Caco-2 (cell line): ENCODE measurements at regions not wholly inside any gene's neighbourhood (a gene's known extent, or its start where the extent isn't known, plus 50 kb on each side); places are given as distances from the start of the nearest gene placed in this dataset.

Source experiments
- BruUV-seq: library from RNA; stranded (reverse); fragments of 400-500 nt; replicated peaks from 2 replicates; lab custom pipeline; 2021; lab: Mats Ljungman, UMichigan
- CTCF ChIA-PET: fragments of 300-600 bp; sonication (Branson Sonifier 250); formaldehyde crosslinking; loops from one replicate; lab custom pipeline; 2022; ENCODE audit warnings: antibody characterized with exemption; lab: Charles Lee
- POLR2A ChIA-PET: fragments of 300-600 bp; sonication (Branson Sonifier 250); formaldehyde crosslinking; loops from one replicate; lab custom pipeline; 2022; ENCODE audit warnings: antibody characterized with exemption; lab: Charles Lee
- DNase-seq, 2 experiments: peaks; one replicate each; pipeline versions ENCODE4 v3.0.0 to v3.0.0-alpha.2; 2020 to 2022
- H3K27me3 ChIP-seq: replicated peaks from 2 replicates; pipeline ENCODE4 v1.6.0; 2011; ENCODE audit warnings: low read length; ENCODE audit not compliant: control insufficient read depth, insufficient read depth
- H3K36me3 ChIP-seq: 2 replicates; pipeline ENCODE4 v1.5.1; 2011; ENCODE audit warnings: low read length; ENCODE audit not compliant: control insufficient read depth, insufficient read depth
- H3K4me1 ChIP-seq: fragments of 250-450 bp; sonication (Bioruptor Pico); 2 replicates; pipeline ENCODE4 v1.5.1; 2020; ENCODE audit warnings: mild to moderate bottlenecking
- H3K4me3 ChIP-seq: 2 replicates; pipeline ENCODE4 v1.5.1; 2011; ENCODE audit warnings: low read depth, mild to moderate bottlenecking, control low read depth, low read length
- H3K9me3 ChIP-seq: fragments of 250-450 bp; sonication (Bioruptor Pico); 2 replicates; pipeline ENCODE4 v1.5.1; 2020; ENCODE audit warnings: mild to moderate bottlenecking, moderate library complexity
- H3K27ac Mint-ChIP-seq: one replicate; pipeline ENCODE4 v1.8.0; 2022; ENCODE audit warnings: mixed read lengths; ENCODE audit not compliant: unreplicated experiment
- H3K27me3 Mint-ChIP-seq: one replicate; pipeline ENCODE4 v1.8.0; 2022; ENCODE audit warnings: mixed read lengths; ENCODE audit not compliant: insufficient read depth, unreplicated experiment
- H3K36me3 Mint-ChIP-seq: one replicate; pipeline ENCODE4 v1.8.0; 2022; ENCODE audit warnings: mild to moderate bottlenecking, mixed read lengths; ENCODE audit not compliant: insufficient read depth, unreplicated experiment
- H3K4me1 Mint-ChIP-seq: one replicate; pipeline ENCODE4 v1.8.0; 2022; ENCODE audit warnings: low read depth, mixed read lengths; ENCODE audit not compliant: unreplicated experiment
- H3K4me3 Mint-ChIP-seq: one replicate; pipeline ENCODE4 v1.8.0; 2022; ENCODE audit warnings: mild to moderate bottlenecking, moderate library complexity, mixed read lengths; ENCODE audit not compliant: unreplicated experiment
- H3K9me3 Mint-ChIP-seq: one replicate; pipeline ENCODE4 v1.8.0; 2022; ENCODE audit warnings: mixed read lengths; ENCODE audit not compliant: unreplicated experiment
- intact Hi-C: fragments of 100-400 bp; cut with micrococcal nuclease; formaldehyde crosslinking; loops from one replicate; pipeline ENCODE4 v1.10.0; 2022; ENCODE audit not compliant: unreplicated experiment
- TF ChIP-seq, protein P1 (sequence below), 2 experiments: fragments of 200-600 bp in 1 of 2; IDR thresholded peaks; 1 replicate in 1 of 2; 2 replicates in 1 of 2; pipeline versions ENCODE4 v1.5.1 to v1.8.0; 2011 to 2022; ENCODE audit warnings: antibody characterized with exemption in 1 of 2, control low read depth in 1 of 2, inconsistent platforms in 1 of 2, low read depth in 1 of 2, low read length in 1 of 2, mild to moderate bottlenecking in 1 of 2, moderate library complexity in 1 of 2; ENCODE audit not compliant: insufficient read depth in 1 of 2, severe bottlenecking in 1 of 2, unreplicated experiment in 1 of 2

DNA sequence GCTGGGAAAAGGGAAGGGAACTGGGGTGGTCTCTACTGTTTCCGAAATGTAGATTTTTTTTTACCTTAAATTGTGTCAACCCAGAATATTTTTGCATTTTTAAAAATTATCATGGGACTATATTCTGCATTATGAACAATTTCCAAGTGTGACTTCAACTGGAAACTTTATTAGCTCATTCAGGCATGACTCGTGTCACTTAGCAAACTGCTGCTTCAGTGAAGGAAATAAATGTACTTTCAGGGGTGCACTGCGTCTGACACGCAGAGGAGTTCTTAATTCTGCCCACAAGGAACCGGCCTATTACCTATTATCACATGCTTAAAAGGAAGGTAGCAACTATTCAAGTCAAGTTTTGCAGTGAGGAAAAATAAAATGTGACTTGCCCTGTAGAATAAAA, 291.3 kb upstream of the PRDM1 start:
- POLR2A ChIA-PET, result no interaction called here
- TF ChIP-seq, protein P1, sequence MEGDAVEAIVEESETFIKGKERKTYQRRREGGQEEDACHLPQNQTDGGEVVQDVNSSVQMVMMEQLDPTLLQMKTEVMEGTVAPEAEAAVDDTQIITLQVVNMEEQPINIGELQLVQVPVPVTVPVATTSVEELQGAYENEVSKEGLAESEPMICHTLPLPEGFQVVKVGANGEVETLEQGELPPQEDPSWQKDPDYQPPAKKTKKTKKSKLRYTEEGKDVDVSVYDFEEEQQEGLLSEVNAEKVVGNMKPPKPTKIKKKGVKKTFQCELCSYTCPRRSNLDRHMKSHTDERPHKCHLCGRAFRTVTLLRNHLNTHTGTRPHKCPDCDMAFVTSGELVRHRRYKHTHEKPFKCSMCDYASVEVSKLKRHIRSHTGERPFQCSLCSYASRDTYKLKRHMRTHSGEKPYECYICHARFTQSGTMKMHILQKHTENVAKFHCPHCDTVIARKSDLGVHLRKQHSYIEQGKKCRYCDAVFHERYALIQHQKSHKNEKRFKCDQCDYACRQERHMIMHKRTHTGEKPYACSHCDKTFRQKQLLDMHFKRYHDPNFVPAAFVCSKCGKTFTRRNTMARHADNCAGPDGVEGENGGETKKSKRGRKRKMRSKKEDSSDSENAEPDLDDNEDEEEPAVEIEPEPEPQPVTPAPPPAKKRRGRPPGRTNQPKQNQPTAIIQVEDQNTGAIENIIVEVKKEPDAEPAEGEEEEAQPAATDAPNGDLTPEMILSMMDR (IDR thresholded peaks at IDR 0.05; ENCODE audit: insufficient read depth in 1 of 2, low read depth in 1 of 2, low read length in 1 of 2, severe bottlenecking in 1 of 2, unreplicated experiment in 1 of 2), result no peak
- intact Hi-C loops, result no loop called here
- H3K4me3 ChIP-seq, result no peak overlapping the region
- Mint-ChIP-seq H3K27ac (peak overlapping the region; percentile 53), H3K4me1 (peaks cover 16% of the 10 kb centered on the region), H3K36me3 (no peaks in the 10 kb centered on the region), H3K4me3 (no peak overlapping the region), H3K27me3 (no peaks in the 10 kb centered on the region), H3K9me3 (no peaks in the 10 kb centered on the region)
- CTCF ChIA-PET, result no interaction called here
- no peaks in the 10 kb centered on the region for H3K27me3 ChIP-seq
- DNase-seq, result no peak
- 0 out of 2 replicates have a peak, but pooled peaks cover 6% of the 10 kb centered on the region for H3K4me1 ChIP-seq
- BruUV-seq, result no TSS peak
- H3K36me3 ChIP-seq, result no peaks in the 10 kb centered on the region
- H3K9me3 ChIP-seq, result no peaks in the 10 kb centered on the region

DNA sequence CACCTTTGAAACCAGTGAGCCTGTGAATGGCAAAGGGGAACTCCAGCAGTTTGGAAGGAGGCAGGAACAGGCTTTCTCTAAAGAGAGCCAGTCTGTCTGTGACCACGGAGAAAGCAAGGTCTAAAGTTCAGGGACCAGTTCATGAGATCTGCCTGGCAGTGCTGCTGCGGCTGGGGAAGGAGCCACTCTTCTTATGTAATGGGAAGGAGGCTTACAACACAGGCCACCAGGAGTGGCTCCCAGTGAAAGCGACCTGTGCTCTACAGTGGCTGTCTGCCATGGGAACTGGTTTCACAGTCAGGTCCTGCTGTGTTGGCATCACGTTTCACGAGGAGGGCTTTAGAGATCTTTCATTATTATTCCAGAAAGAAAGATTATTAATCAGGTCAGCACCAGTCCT, 291.9 kb upstream of the PRDM1 start:
- ChIA-PET POLR2A (no interaction called here), CTCF (interaction anchor here (0.7 kb wide), 1 partner anchor 328 kb away, joined by 5 read pairs; no protein-coding TSS in a partner anchor)
- Histone ChIP-seq H3K4me1 (0 out of 2 replicates have a peak, but pooled peaks cover 6% of the 10 kb centered on the region), H3K4me3 (no peak overlapping the region), H3K9me3 (no peaks in the 10 kb centered on the region), H3K27me3 (no peaks in the 10 kb centered on the region), H3K36me3 (no peaks in the 10 kb centered on the region)
- no TSS peak for BruUV-seq
- H3K27me3 Mint-ChIP-seq, result no peaks in the 10 kb centered on the region
- peak overlapping the region; percentile 53 for H3K27ac Mint-ChIP-seq
- H3K9me3 Mint-ChIP-seq, result no peaks in the 10 kb centered on the region
- no peaks in the 10 kb centered on the region for H3K36me3 Mint-ChIP-seq
- H3K4me1 Mint-ChIP-seq, result peaks cover 16% of the 10 kb centered on the region
- TF ChIP-seq, protein P1 (IDR thresholded peaks at IDR 0.05; ENCODE audit: insufficient read depth in 1 of 2, low read depth in 1 of 2, low read length in 1 of 2, severe bottlenecking in 1 of 2, unreplicated experiment in 1 of 2), result no peak
- H3K4me3 Mint-ChIP-seq, result no peak overlapping the region
- intact Hi-C loops, result no loop called here
- peak; percentile 56 to 67 for DNase-seq

DNA sequence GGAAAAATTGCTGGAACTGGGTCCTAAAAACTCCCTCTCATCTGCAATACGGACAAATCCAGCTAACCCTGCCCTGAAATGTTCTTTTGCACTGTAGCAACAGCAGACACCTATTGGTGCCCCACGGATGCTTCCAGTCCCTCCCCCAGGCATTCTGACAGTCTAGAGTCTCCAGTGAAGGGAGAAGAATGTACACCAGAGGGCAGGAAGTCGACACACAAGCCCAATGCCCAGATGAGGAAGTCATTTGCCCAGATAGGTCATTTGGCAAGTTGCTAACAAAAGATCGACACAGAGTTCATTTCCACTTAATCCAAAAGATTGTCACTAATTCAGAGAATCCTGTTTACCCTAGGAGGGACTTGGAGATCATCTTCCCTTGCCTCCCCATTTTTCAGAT, 293.0 kb upstream of the PRDM1 start:
- POLR2A ChIA-PET, result no interaction called here
- H3K4me3 ChIP-seq, result no peak overlapping the region
- no peaks in the 10 kb centered on the region for H3K9me3 ChIP-seq
- intact Hi-C loops, result no loop called here
- no peak overlapping the region for H3K4me3 Mint-ChIP-seq
- no peaks in the 10 kb centered on the region for H3K36me3 ChIP-seq
- no peaks in the 10 kb centered on the region for H3K27me3 Mint-ChIP-seq
- no peaks in the 10 kb centered on the region for H3K9me3 Mint-ChIP-seq
- no peaks in the 10 kb centered on the region for H3K27me3 ChIP-seq
- no peaks in the 10 kb centered on the region for H3K36me3 Mint-ChIP-seq
- peaks cover 16% of the 10 kb centered on the region for H3K4me1 Mint-ChIP-seq
- CTCF ChIA-PET, result no interaction called here
- H3K4me1 ChIP-seq, result 0 out of 2 replicates have a peak, but pooled peaks cover 6% of the 10 kb centered on the region
- TF ChIP-seq, protein P1 (IDR thresholded peaks at IDR 0.05; ENCODE audit: insufficient read depth in 1 of 2, low read depth in 1 of 2, low read length in 1 of 2, severe bottlenecking in 1 of 2, unreplicated experiment in 1 of 2), result no peak
- DNase-seq, result peak; percentile 18 to 38
- BruUV-seq, result no TSS peak
- no peak overlapping the region for H3K27ac Mint-ChIP-seq
